Neural progenitor cell (in vitro differentiated cells): ENCODE measurements at regions not wholly inside any gene's neighbourhood (a gene's known extent, or its start where the extent isn't known, plus 50 kb on each side); places are given as distances from the start of the nearest gene placed in this dataset.

ENCODE experiments used
- DNase-seq: peaks from one replicate; pipeline ENCODE4 v3.0.0-alpha.2; 2016; ENCODE audit warnings: low spot score
- H2AFZ ChIP-seq: fragments of 200-600 bp; sonication (generic); replicated peaks from 2 replicates; pipeline ENCODE4 v1.6.1; 2016; ENCODE audit warnings: antibody characterized with exemption
- H3F3A ChIP-seq: fragments of 200-600 bp; sonication (generic); 2 replicates; pipeline ENCODE4 v1.6.1; 2016; ENCODE audit warnings: antibody characterized with exemption, low read depth
- H3K27ac ChIP-seq: fragments of 200-600 bp; sonication (generic); 2 replicates; pipeline ENCODE4 v1.5.1; 2016; ENCODE audit warnings: mild to moderate bottlenecking
- H3K27me3 ChIP-seq: fragments of 200-600 bp; sonication (generic); 2 replicates; pipeline ENCODE4 v1.6.1; 2016; ENCODE audit warnings: mild to moderate bottlenecking, moderate library complexity
- H3K36me3 ChIP-seq: fragments of 200-600 bp; sonication (generic); 2 replicates; pipeline ENCODE4 v1.5.1; 2016
- H3K4me1 ChIP-seq: fragments of 200-600 bp; sonication (generic); 2 replicates; pipeline ENCODE4 v1.6.1; 2016; ENCODE audit warnings: mixed run types
- H3K4me2 ChIP-seq: fragments of 200-600 bp; sonication (generic); 2 replicates; pipeline ENCODE4 v1.6.1; 2016
- H3K4me3 ChIP-seq: fragments of 200-600 bp; sonication (generic); 2 replicates; pipeline ENCODE4 v1.5.1; 2016
- H3K79me2 ChIP-seq: fragments of 200-600 bp; sonication (generic); 2 replicates; pipeline ENCODE4 v1.6.1; 2016; ENCODE audit warnings: low read depth
- H3K9ac ChIP-seq: fragments of 200-600 bp; sonication (generic); 2 replicates; pipeline ENCODE4 v1.6.1; 2016
- H3K9me3 ChIP-seq: fragments of 200-600 bp; sonication (generic); 2 replicates; pipeline ENCODE4 v1.5.1; 2016; ENCODE audit warnings: low read depth
- H4K20me1 ChIP-seq: fragments of 200-600 bp; sonication (generic); 2 replicates; pipeline ENCODE4 v1.6.1; 2016; ENCODE audit warnings: low read depth
- H3K27ac Mint-ChIP-seq: 3 replicates; pipeline ENCODE4 v1.8.0; 2021; ENCODE audit warnings: mixed read lengths
- H3K27me3 Mint-ChIP-seq: 2 replicates; pipeline ENCODE4 v1.8.0; 2022; ENCODE audit warnings: low read depth, mild to moderate bottlenecking, inconsistent platforms, moderate library complexity, mixed read lengths; ENCODE audit not compliant: insufficient read depth
- H3K36me3 Mint-ChIP-seq: 3 replicates; pipeline ENCODE4 v1.8.0; 2021; ENCODE audit warnings: mixed read lengths
- H3K4me1 Mint-ChIP-seq: 3 replicates; pipeline ENCODE4 v1.8.0; 2021; ENCODE audit warnings: mixed read lengths
- H3K4me3 Mint-ChIP-seq: 3 replicates; pipeline ENCODE4 v1.8.0; 2021; ENCODE audit warnings: mild to moderate bottlenecking, moderate library complexity, mixed read lengths
- H3K9me3 Mint-ChIP-seq: 3 replicates; pipeline ENCODE4 v1.8.0; 2020; ENCODE audit warnings: mixed read lengths
- EZH2 ChIP-seq: fragments of 200-600 bp; sonication (generic); IDR thresholded peaks from 2 replicates; pipeline ENCODE4 v1.6.1; 2017; ENCODE audit warnings: antibody characterized with exemption, mild to moderate bottlenecking, moderate library complexity
- EZH2phosphoT487 ChIP-seq: fragments of 200-600 bp; sonication (generic); IDR thresholded peaks from 2 replicates; pipeline ENCODE4 v1.6.1; 2017; ENCODE audit warnings: antibody characterized with exemption
- TF ChIP-seq, protein P1 (sequence below): fragments of 200-600 bp; sonication (generic); IDR thresholded peaks from 2 replicates; pipeline ENCODE4 v1.5.1; 2017; ENCODE audit warnings: antibody characterized with exemption, mild to moderate bottlenecking

- Histone ChIP-seq H3K4me1 (peaks cover 8% of the 10 kb centered on the region), H2AFZ (no peak overlapping the region), H3K79me2 (no peaks in the 10 kb centered on the region), H3F3A (no peaks in the 10 kb centered on the region), H3K9me3 (no peaks in the 10 kb centered on the region), H3K27ac (no peak overlapping the region), H3K27me3 (no peaks in the 10 kb centered on the region), H3K9ac (no peak overlapping the region), H3K4me3 (no peak overlapping the region), H3K4me2 (no peak overlapping the region), H3K36me3 (no peaks in the 10 kb centered on the region), H4K20me1 (no peaks in the 10 kb centered on the region)
- H3K4me1 Mint-ChIP-seq, result peaks cover 4% of the 10 kb centered on the region
- peaks cover 8% of the 10 kb centered on the region for H3K9me3 Mint-ChIP-seq
- H3K4me3 Mint-ChIP-seq, result no peak overlapping the region
- peaks cover 9% of the 10 kb centered on the region for H3K27me3 Mint-ChIP-seq
- no peak overlapping the region for H3K27ac Mint-ChIP-seq
- no peak for DNase-seq
- no peak for TF ChIP-seq EZH2
- TF ChIP-seq, protein P1, sequence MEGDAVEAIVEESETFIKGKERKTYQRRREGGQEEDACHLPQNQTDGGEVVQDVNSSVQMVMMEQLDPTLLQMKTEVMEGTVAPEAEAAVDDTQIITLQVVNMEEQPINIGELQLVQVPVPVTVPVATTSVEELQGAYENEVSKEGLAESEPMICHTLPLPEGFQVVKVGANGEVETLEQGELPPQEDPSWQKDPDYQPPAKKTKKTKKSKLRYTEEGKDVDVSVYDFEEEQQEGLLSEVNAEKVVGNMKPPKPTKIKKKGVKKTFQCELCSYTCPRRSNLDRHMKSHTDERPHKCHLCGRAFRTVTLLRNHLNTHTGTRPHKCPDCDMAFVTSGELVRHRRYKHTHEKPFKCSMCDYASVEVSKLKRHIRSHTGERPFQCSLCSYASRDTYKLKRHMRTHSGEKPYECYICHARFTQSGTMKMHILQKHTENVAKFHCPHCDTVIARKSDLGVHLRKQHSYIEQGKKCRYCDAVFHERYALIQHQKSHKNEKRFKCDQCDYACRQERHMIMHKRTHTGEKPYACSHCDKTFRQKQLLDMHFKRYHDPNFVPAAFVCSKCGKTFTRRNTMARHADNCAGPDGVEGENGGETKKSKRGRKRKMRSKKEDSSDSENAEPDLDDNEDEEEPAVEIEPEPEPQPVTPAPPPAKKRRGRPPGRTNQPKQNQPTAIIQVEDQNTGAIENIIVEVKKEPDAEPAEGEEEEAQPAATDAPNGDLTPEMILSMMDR, result no peak
- no peak for TF ChIP-seq EZH2phosphoT487
- H3K36me3 Mint-ChIP-seq, result no peaks in the 10 kb centered on the region
These were observed 191.8 kb downstream of the NXNL2 start for GRCh38 chr9:88726803-88727202.

- no peaks in the 10 kb centered on the region for H3K36me3 ChIP-seq
These were observed 195.8 kb downstream of the NXNL2 start for GRCh38 chr9:88730780-88731179.

DNA sequence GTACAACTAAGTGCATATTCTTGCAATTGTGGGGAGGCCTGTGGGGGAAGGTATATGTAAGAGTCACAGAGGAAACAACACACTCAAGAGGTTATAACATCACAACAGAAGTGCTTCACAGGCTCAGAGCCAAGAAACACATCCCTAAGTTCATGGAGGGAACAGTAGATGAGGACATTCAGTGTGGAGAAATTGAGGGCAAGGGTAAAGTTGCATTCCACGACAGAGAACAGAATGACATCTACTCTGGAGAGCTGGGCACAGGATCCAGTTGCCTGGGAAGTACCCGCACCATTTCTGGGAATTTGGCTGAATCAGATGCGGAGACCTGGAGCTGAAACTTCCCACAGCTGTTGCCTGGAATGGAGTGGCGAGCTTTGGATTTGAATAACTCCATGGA is 197.2 kb downstream of the NXNL2 start:
- H3K9me3 ChIP-seq, result no peaks in the 10 kb centered on the region
- no peak overlapping the region for H3K4me2 ChIP-seq
- H3F3A ChIP-seq, result no peaks in the 10 kb centered on the region
- H4K20me1 ChIP-seq, result no peaks in the 10 kb centered on the region
- Mint-ChIP-seq H3K4me3 (no peak overlapping the region), H3K27ac (no peak overlapping the region), H3K4me1 (peaks cover 12% of the 10 kb centered on the region), H3K9me3 (peaks cover 18% of the 10 kb centered on the region), H3K36me3 (no peaks in the 10 kb centered on the region), H3K27me3 (peaks cover 14% of the 10 kb centered on the region)
- no peak overlapping the region for H2AFZ ChIP-seq
- no peaks in the 10 kb centered on the region for H3K36me3 ChIP-seq
- H3K27me3 ChIP-seq, result no peaks in the 10 kb centered on the region
- DNase-seq, result no peak
- H3K9ac ChIP-seq, result no peak overlapping the region
- TF ChIP-seq, protein P1, result no peak
- TF ChIP-seq EZH2phosphoT487, result no peak
- TF ChIP-seq EZH2, result no peak
- H3K27ac ChIP-seq, result no peak overlapping the region
- no peaks in the 10 kb centered on the region for H3K79me2 ChIP-seq
- no peak overlapping the region for H3K4me3 ChIP-seq
- peaks cover 3% of the 10 kb centered on the region for H3K4me1 ChIP-seq

More at GRCh38 chr9:88730780-88731179, 195.8 kb downstream of the NXNL2 start:
- no peak overlapping the region for H3K9ac ChIP-seq
- Mint-ChIP-seq H3K9me3 (peaks cover 13% of the 10 kb centered on the region), H3K27ac (no peak overlapping the region), H3K27me3 (peaks cover 11% of the 10 kb centered on the region), H3K4me1 (peaks cover 12% of the 10 kb centered on the region), H3K36me3 (no peaks in the 10 kb centered on the region), H3K4me3 (peak overlapping the region; percentile 28)
- no peak overlapping the region for H3K4me3 ChIP-seq
- H3K27me3 ChIP-seq, result no peaks in the 10 kb centered on the region
- no peak overlapping the region for H3K27ac ChIP-seq
- H4K20me1 ChIP-seq, result no peaks in the 10 kb centered on the region
- no peak for TF ChIP-seq EZH2phosphoT487
- no peak for TF ChIP-seq EZH2
- TF ChIP-seq, protein P1, result no peak
- H3K4me2 ChIP-seq, result no peak overlapping the region
- no peaks in the 10 kb centered on the region for H3F3A ChIP-seq
- no peaks in the 10 kb centered on the region for H3K79me2 ChIP-seq
- no peak overlapping the region for H2AFZ ChIP-seq
- H3K4me1 ChIP-seq, result peaks cover 4% of the 10 kb centered on the region
- no peaks in the 10 kb centered on the region for H3K9me3 ChIP-seq
- no peak for DNase-seq
